IPS-18a (cell line): ENCODE measurements at regions not wholly inside any gene's neighbourhood (a gene's known extent, or its start where the extent isn't known, plus 50 kb on each side); places are given as distances from the start of the nearest gene placed in this dataset.
"Not testable (repeated sequence)": the region's sequence is repeated elsewhere in the genome, so short reads cannot be mapped to it uniquely, and the experiment has no call there.

Experiments
- H3K27ac ChIP-seq: one replicate; pipeline ENCODE4 v1.5.1; 2013; ENCODE audit warnings: low read length
- H3K27me3 ChIP-seq: one replicate; pipeline ENCODE4 v1.6.1; 2013; ENCODE audit warnings: mild to moderate bottlenecking, low read length; ENCODE audit not compliant: control insufficient read depth, insufficient read depth
- H3K36me3 ChIP-seq: one replicate; pipeline ENCODE4 v1.6.1; 2013; ENCODE audit warnings: low read depth, low read length; ENCODE audit not compliant: control insufficient read depth
- H3K4me1 ChIP-seq: one replicate; pipeline ENCODE4 v1.6.1; 2013; ENCODE audit warnings: low read depth, low read length; ENCODE audit not compliant: control insufficient read depth
- H3K4me3 ChIP-seq: one replicate; pipeline ENCODE4 v1.5.1; 2013; ENCODE audit warnings: low read length
- H3K9ac ChIP-seq: one replicate; pipeline ENCODE4 v1.6.1; 2013; ENCODE audit warnings: mild to moderate bottlenecking, low read length, moderate library complexity
- H3K9me3 ChIP-seq: one replicate; pipeline ENCODE4 v1.6.1; 2013; ENCODE audit warnings: low read depth, low read length; ENCODE audit not compliant: control insufficient read depth

DNA sequence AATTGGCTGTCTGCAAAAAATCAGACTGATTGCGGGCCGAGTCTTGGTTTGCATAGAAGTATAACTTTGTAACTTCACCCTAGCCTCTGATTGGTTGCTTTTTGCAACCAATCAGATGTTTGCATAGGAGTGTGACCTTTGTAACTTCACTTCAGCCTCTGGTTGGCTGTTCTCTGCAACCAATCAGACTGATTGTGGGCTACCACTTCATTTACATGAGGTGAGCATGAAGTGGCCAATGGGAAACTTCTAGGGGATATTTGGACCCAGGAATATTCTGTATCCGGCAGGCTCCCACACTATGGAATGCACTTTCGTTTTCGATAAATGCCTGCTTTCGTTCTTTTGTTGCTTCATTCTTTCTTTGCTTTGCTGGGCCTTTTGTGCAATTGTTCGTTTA is 667.7 kb downstream of the FAM133A start:
- not testable (repeated sequence) for H3K36me3 ChIP-seq, H3K27me3 ChIP-seq, H3K4me1 ChIP-seq, H3K27ac ChIP-seq, H3K4me3 ChIP-seq, H3K9me3 ChIP-seq, H3K9ac ChIP-seq

- H3K4me3 ChIP-seq, result no peak overlapping the region
- H3K9ac ChIP-seq, result no peak overlapping the region
- H3K4me1 ChIP-seq, result peaks cover 7% of the 10 kb centered on the region
- H3K27me3 ChIP-seq, result no peaks in the 10 kb centered on the region
- H3K9me3 ChIP-seq, result no peaks in the 10 kb centered on the region
- no peaks in the 10 kb centered on the region for H3K36me3 ChIP-seq
- no peak overlapping the region for H3K27ac ChIP-seq
These were observed 687.2 kb downstream of the FAM133A start for GRCh38 chrX:94361241-94361640.

- Histone ChIP-seq H3K9ac (no peak overlapping the region), H3K4me1 (peaks cover 7% of the 10 kb centered on the region), H3K4me3 (no peak overlapping the region), H3K9me3 (no peaks in the 10 kb centered on the region), H3K27ac (no peak overlapping the region), H3K36me3 (no peaks in the 10 kb centered on the region), H3K27me3 (no peaks in the 10 kb centered on the region)
These were observed 691.7 kb downstream of the FAM133A start for GRCh38 chrX:94365736-94366135.

- H3K4me1 ChIP-seq, result peaks cover 7% of the 10 kb centered on the region
- H3K27ac ChIP-seq, result no peak overlapping the region
- H3K9me3 ChIP-seq, result no peaks in the 10 kb centered on the region
These were observed 692.6 kb downstream of the FAM133A start for GRCh38 chrX:94366616-94367015.

DNA sequence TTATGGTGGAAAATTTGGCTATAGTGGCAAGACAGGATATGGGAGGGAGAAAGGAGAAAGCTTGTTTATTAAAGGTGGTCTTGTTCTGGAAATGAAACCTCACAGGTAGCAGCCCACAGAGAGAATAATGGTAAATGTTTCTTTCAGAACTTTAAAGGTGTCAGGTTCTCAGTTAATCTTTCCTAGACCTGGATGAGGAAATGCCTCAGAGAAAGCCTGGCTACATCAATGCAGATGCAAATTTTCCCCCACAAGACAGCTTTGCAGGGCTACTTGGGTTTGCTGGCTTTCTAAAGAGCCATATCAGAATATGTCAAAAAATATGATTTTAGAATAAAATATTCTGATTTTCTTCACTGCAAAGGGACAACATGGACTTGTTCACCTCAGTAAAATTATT is 715.0 kb downstream of the FAM133A start:
- no peak overlapping the region for H3K4me3 ChIP-seq
- peaks cover 25% of the 10 kb centered on the region for H3K9me3 ChIP-seq
- H3K4me1 ChIP-seq, result no peaks in the 10 kb centered on the region
- H3K36me3 ChIP-seq, result no peaks in the 10 kb centered on the region
- no peaks in the 10 kb centered on the region for H3K27me3 ChIP-seq
- H3K27ac ChIP-seq, result no peak overlapping the region
- H3K9ac ChIP-seq, result no peak overlapping the region

More at GRCh38 chrX:94366616-94367015, 692.6 kb downstream of the FAM133A start:
- no peaks in the 10 kb centered on the region for H3K27me3 ChIP-seq
- no peak overlapping the region for H3K4me3 ChIP-seq
- no peaks in the 10 kb centered on the region for H3K36me3 ChIP-seq
- H3K9ac ChIP-seq, result no peak overlapping the region

GRCh38 chrX:94400488-94400887 is 726.5 kb downstream of the FAM133A start:
- H3K27ac ChIP-seq, result no peak overlapping the region
- H3K4me1 ChIP-seq, result no peaks in the 10 kb centered on the region
- H3K4me3 ChIP-seq, result no peak overlapping the region
- no peaks in the 10 kb centered on the region for H3K27me3 ChIP-seq
- H3K36me3 ChIP-seq, result no peaks in the 10 kb centered on the region
- no peak overlapping the region for H3K9ac ChIP-seq
- H3K9me3 ChIP-seq, result peaks cover 7% of the 10 kb centered on the region

DNA sequence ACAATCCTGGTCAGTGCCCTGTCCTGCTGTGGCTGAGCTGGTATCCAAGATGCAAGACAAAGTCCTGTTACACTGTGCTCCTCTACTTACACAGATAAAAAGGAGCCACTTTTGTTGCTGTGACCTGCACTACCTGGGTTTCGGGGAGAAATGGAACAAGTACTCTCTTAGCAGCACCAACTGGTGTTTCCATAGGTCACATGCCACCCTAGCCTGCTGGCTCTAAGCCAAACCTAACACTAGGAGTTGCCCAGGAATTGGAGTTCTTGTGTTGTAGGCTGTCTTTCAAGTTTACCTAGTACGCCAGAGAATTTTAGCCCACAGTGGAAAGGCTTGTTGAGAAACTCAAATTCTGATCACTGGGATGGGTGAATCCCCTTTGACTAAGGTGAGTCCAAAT is 727.4 kb downstream of the FAM133A start:
- Histone ChIP-seq H3K4me3 (no peak overlapping the region), H3K27me3 (no peaks in the 10 kb centered on the region), H3K36me3 (no peaks in the 10 kb centered on the region), H3K4me1 (no peaks in the 10 kb centered on the region), H3K9me3 (peaks cover 11% of the 10 kb centered on the region), H3K27ac (no peak overlapping the region), H3K9ac (no peak overlapping the region)

DNA sequence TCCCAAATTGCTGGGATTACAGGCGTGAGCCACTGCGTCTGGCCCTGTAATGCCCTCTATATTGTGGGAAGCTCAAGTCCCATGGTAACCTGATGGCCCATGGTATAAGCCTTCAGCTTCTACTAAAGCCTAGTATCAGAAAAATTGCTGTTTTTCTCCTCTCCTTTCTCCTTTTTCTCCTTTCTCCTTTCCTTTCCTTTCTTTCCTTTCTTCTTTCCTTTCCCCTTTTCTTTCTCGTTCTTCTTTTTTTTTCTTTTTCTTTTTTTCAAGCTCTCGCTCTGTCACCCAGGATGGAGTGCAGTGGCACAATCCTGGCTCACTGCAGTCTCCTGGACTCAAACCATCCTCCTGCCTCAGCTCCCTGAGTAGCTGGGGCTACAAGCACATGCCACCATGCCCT is 740.7 kb downstream of the FAM133A start:
- no peak overlapping the region for H3K27ac ChIP-seq
- no peak overlapping the region for H3K4me3 ChIP-seq
- no peaks in the 10 kb centered on the region for H3K9me3 ChIP-seq
- no peaks in the 10 kb centered on the region for H3K36me3 ChIP-seq
- H3K9ac ChIP-seq, result no peak overlapping the region
- no peaks in the 10 kb centered on the region for H3K27me3 ChIP-seq
- H3K4me1 ChIP-seq, result no peaks in the 10 kb centered on the region

DNA sequence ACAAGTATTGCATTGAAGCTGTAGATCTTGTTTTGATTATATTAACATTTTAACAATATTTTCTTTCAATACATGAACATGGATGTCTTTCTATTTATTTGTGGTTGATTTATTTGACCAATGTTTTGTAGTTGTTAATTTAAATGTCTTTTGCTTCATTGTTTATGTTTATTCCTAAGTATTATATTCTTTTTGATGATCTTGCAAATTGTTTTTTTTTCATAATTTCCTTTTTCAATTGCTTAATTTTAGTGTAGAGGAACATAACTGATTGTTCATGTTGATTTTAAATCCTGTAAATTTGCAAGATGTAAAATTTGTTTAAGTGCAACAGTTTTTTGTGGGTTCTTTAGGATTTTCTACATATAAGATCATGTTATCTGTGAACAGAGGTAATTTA is 744.1 kb downstream of the FAM133A start:
- Histone ChIP-seq H3K36me3 (no peaks in the 10 kb centered on the region), H3K9ac (no peak overlapping the region), H3K27ac (no peak overlapping the region), H3K27me3 (no peaks in the 10 kb centered on the region), H3K4me1 (no peaks in the 10 kb centered on the region), H3K9me3 (peaks cover 3% of the 10 kb centered on the region), H3K4me3 (no peak overlapping the region)

DNA sequence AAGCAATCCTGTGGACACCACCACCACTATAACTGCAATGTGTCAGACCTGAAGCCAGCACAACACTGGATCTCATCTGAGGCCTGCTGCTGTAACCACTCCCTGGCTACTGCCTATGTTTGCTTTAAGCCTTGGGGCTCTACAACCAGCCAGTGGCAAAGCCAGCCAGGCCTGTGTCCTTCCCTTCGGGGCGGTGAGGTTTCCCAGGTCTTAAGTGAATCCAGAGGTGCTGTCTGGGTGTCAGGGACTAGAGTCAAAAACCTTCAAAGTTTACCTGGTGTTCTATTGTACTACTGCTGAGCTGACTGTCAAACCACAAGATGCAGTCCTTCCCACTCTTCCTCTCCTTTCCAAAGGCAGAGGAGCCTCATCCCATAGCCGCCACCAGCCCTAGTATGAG is 750.5 kb downstream of the FAM133A start:
- peaks cover 3% of the 10 kb centered on the region for H3K9me3 ChIP-seq
- no peak overlapping the region for H3K27ac ChIP-seq
- no peaks in the 10 kb centered on the region for H3K27me3 ChIP-seq
- H3K36me3 ChIP-seq, result no peaks in the 10 kb centered on the region
- H3K9ac ChIP-seq, result no peak overlapping the region
- no peaks in the 10 kb centered on the region for H3K4me1 ChIP-seq
- H3K4me3 ChIP-seq, result no peak overlapping the region

GRCh38 chrX:94430091-94430490 is 756.1 kb downstream of the FAM133A start:
- H3K9ac ChIP-seq, result no peak overlapping the region
- H3K27me3 ChIP-seq, result no peaks in the 10 kb centered on the region
- H3K9me3 ChIP-seq, result no peaks in the 10 kb centered on the region
- H3K36me3 ChIP-seq, result no peaks in the 10 kb centered on the region
- no peak overlapping the region for H3K27ac ChIP-seq
- H3K4me3 ChIP-seq, result no peak overlapping the region
- no peaks in the 10 kb centered on the region for H3K4me1 ChIP-seq

DNA sequence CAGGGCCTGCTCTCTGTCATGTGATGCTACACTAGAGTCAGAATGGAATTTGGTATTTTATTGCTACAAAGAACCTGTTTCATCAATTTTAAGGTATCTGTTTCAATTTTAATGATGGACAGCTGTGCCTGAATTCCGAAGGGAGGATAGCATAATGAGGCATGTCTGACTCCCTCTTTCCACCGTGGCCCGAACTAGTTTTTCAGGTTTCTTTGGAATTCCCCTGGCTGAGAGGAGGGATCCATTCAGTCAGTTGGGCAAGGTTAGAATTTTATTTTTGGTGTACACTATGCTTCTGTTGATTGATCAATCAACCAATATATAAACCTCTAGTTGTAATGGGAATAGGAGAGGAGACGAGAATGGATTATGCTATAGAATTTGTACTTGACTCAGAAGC is 761.8 kb downstream of the FAM133A start:
- Histone ChIP-seq H3K4me1 (no peaks in the 10 kb centered on the region), H3K4me3 (no peak overlapping the region), H3K27ac (no peak overlapping the region), H3K9me3 (no peaks in the 10 kb centered on the region), H3K27me3 (no peaks in the 10 kb centered on the region), H3K9ac (no peak overlapping the region), H3K36me3 (no peaks in the 10 kb centered on the region)
